Cerebellar nuclear complex (tissue), 1 donor: ENCODE measurements at regions not wholly inside any gene's neighbourhood (a gene's known extent, or its start where the extent isn't known, plus 50 kb on each side); places are given as distances from the start of the nearest gene placed in this dataset.
"Not testable (repeated sequence)": the region's sequence is repeated elsewhere in the genome, so short reads cannot be mapped to it uniquely, and the experiment has no call there.

Experiments used
- DNase-seq, 2 experiments: peaks; one replicate each; lab custom pipeline; 2025; lab: John Stamatoyannopoulos, UW

DNA sequence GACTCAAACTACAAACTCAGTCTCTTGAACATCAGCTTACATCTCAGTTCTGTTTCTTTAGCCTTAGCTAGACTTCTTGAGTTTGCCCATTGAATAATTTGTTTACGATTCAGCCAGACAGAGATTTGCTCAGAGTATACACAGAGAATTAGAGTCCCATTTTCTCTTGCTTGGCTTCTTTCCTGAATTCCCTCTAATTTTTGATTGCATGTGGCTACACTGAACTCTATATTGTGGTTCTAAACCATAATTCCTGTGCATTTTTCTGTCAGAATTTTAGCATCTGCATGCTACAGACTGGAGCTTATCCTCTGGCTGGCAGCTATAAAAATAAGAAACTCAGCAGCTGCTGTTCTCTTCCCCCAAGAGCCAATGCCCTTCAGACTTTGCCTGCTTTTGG is 354.9 kb downstream of the MDFIC start:
- DNase-seq: no peak

GRCh38 chr7:115273855-115274254 is 352.0 kb downstream of the MDFIC start:
- not testable (repeated sequence) for DNase-seq

DNA sequence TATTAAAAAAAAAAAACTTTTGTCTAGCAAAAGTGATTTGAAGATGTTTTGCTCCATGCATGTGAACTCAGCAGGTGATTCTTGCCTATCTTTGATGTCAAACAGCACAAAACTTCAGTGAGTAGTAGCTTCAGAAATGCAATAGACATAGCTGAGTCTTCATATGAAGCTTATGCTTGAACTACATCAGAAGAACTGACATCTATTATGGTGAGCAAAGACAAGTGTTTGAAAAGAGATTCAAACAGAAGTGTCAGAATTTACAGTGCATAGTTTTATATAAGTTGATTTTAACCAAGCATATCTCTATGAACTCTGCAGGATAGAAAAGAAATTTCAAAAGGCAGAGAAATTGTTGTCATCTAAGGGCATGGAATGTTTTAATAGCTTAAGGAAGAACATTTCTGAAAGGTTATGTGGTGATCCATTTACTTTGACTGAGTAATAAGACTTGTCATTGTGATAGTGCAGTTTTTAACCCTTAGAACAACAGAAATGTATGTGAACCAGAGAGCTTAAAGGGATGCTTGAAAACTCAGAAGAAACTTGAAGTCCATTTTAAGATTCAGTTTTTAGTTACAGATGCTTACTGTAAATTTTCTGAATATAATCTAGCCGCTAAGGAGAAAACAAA is 351.4 kb downstream of the MDFIC start:
- DNase-seq: no peak

- no peak for DNase-seq
Observed at GRCh38 chr7:115271332-115272235, 349.7 kb downstream of the MDFIC start.

DNA sequence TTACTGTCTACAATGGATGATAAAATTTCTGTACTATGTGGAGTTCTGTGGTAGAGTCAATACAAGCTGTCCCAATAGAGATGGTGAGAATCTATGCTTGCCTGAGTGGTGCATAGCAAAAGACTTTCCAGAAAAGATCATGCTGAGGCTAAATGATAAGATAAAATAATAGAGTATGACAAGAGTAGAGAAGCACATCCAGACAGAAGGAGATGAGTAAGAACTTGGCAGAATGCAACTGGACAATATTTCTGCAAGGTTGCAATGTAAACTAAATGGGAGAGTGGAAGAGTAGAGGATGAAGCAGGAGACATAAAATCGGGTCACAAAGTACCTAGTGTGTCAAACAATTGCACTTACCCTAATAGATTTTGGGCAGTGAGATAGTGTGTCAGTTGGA is 347.6 kb downstream of the MDFIC start:
- DNase-seq: no peak

DNA sequence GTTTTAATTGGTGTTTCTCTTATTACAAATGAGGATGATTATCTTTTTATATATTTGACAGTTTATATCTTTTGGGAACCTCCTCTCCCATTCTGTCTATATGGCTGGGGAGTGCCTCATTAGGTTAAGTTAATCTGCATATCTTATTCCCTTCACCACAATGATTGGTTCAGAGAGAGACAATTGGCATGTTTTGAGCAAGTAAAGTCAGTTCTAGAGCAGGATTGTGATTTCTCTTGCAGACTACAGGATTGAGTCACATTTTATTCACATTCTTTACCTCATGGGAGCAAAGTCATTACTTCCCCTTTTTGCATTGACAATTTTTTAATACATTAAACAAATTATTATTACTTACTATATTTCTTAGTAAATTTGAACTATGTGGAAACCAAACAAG is 345.6 kb downstream of the MDFIC start:
- DNase-seq: no peak

- DNase-seq: no peak
Observed at GRCh38 chr7:115260381-115260780, 338.5 kb downstream of the MDFIC start.

- DNase-seq: no peak
Observed at GRCh38 chr7:115252461-115252860, 330.6 kb downstream of the MDFIC start.

- DNase-seq: no peak
Observed at GRCh38 chr7:115249080-115249479, 327.2 kb downstream of the MDFIC start.

GRCh38 chr7:115241151-115241550 is 319.3 kb downstream of the MDFIC start:
- DNase-seq: no peak

DNA sequence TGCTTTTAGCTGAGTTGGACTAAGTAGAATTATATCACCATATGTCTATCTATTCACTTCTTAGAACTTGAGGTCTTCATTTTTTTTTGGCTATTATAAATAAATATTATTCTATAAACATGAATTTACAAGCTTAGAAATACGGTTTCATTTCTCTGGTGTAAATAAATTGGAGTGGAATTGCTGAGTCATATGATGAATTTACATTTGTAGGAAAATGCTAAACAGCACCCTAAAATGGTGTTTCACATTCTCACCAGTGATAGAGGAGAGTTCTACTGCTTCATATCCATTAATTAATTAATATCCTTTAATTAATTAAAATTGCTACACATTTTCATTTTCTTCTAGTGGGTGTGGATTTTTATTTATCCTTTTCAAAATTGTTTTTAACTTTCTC is 318.3 kb downstream of the MDFIC start:
- DNase-seq: no peak

DNA sequence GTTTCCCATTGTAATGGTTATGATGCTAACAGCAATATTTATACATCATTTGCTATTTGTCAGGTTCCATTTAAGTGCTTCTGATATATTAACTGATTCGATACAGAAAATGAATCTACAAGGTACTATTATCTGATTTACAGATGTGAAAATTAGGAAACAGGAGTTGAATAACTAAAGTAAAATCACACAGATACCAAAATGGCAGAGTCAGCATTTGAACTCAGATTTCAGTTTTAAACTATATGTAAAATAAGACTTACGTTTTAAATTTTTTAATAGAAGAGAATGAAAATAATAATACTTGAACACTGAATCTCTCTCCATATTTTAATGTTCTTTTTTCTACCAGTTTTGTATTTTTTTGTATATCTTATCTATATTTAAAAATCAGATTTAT is 313.2 kb downstream of the MDFIC start:
- no peak for DNase-seq

GRCh38 chr7:115233809-115234208 is 311.9 kb downstream of the MDFIC start:
- no peak for DNase-seq

DNA sequence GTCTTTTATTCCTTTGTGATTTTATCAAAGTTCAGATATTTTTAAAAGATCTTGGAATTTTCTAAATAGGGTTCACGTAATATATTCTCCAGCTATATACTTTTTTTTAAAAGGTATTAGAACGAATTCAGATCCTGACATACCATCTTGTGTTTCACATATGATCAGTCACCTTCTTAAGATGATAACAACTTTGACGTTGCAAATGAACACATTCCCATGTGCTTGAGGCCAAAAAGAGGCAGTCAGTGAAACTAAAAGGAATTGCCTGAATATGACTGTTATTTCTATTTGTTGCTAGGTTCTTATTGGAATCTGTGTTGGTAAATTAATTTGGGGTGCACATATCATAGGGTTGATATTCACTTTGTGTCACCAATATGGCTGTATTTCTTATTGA is 310.1 kb downstream of the MDFIC start:
- DNase-seq: no peak

- DNase-seq: no peak
Observed at GRCh38 chr7:115230882-115231571, 309.1 kb downstream of the MDFIC start.

- no peak for DNase-seq
Observed at GRCh38 chr7:115229401-115230105, 307.7 kb downstream of the MDFIC start.

GRCh38 chr7:115227473-115228235 is 305.8 kb downstream of the MDFIC start:
- no peak for DNase-seq

- DNase-seq: no peak
Observed at GRCh38 chr7:115226410-115226809, 304.5 kb downstream of the MDFIC start.

DNA sequence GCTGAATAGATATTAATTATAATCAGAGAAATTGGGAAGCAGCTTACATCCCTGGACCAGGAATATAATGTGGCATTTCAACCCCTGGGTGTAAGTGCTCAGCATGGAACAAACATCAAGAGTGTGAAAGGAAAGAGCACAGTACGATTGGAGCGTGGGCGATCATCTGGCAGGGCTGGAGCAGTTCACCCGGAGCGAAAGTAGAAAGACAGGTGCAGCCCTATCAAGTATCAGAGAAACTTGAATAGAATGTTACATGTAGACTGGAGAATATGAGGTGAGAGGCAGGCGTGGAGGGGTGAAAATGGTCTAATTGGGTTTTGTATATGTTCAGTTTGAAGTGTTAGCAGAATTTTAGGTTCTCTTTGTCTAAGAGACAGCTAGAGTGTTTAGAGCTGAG is 303.0 kb downstream of the MDFIC start:
- DNase-seq: no peak

DNA sequence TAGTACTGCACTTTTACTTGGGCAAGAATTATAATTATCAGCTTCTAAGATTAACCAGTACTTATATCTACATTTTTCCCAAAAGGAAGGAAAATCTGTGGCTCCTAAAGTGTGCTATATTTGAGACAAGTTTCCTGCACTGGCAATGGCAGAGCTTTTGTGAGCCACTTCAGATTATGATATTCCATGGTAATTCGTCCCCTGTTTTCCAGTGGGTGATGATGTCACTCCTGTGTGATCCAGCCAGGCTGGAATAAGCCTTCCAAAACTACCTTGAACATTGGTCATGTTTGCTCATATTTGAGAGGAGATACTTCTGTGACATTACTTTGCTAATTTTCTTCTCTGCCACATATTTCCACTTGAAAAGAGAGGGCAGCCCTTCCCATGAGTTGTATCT is 302.1 kb downstream of the MDFIC start:
- DNase-seq: no peak

- no peak for DNase-seq
Observed at GRCh38 chr7:115221456-115221855, 299.6 kb downstream of the MDFIC start.

DNA sequence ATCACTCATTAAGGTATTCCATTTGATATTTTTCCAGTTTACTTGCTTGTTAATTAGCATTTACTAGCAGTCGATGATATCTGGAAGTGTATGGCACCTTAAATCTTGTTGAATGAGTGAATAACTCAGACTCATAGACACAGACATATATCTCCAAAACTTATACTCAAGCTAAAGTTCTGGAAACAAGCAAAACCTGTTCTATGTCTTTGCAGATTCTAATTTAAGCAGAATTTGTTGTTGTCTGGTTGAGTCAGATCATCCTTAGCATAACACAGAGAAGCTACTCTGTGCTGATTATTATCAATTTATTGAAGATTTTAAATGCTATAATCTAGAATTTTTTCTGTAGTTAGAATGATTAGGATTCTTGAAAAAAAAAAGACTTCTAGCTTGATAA is 296.2 kb downstream of the MDFIC start:
- DNase-seq: no peak
